ENCODE measurements at regions not wholly inside any gene's neighbourhood (a gene's known extent, or its start where the extent isn't known, plus 50 kb on each side); places are given as distances from the start of the nearest gene placed in this dataset.

- no peak for TF ChIP-seq AR (CRISPR knock-in tag; IDR thresholded peaks at IDR 0.05)
- no peak for TF ChIP-seq CTCF (IDR thresholded peaks at IDR 0.05)
- no peak for TF ChIP-seq ATF3 (CRISPR knock-in tag; conservative IDR thresholded peaks at IDR 0.05)
- TF ChIP-seq OVOL2 (CRISPR knock-in tag; IDR thresholded peaks at IDR 0.05; ENCODE audit: borderline replicate concordance): no peak
- no peak for TF ChIP-seq JUN (CRISPR knock-in tag; IDR thresholded peaks at IDR 0.05)
- TF ChIP-seq IRF1 (CRISPR knock-in tag; IDR thresholded peaks at IDR 0.05): no peak
- TF ChIP-seq TEAD4 (CRISPR knock-in tag; IDR thresholded peaks at IDR 0.05): no peak
- TF ChIP-seq RELA (CRISPR knock-in tag; IDR thresholded peaks at IDR 0.05; ENCODE audit: borderline replicate concordance): no peak
- no peak for TF ChIP-seq PREB (CRISPR knock-in tag; IDR thresholded peaks at IDR 0.05; ENCODE audit: borderline replicate concordance)
These were observed 152.5 kb upstream of the HDAC9 start for GRCh38 chr7:18343047-18343446.
